GM19467 (cell line): ENCODE measurements at regions not wholly inside any gene's neighbourhood (a gene's known extent, or its start where the extent isn't known, plus 50 kb on each side); places are given as distances from the start of the nearest gene placed in this dataset.
"Not testable (repeated sequence)": the region's sequence is repeated elsewhere in the genome, so short reads cannot be mapped to it uniquely, and the experiment has no call there.

Source experiments
- ATAC-seq: cut with Tn5 transposase; IDR thresholded peaks from one replicate; pipeline ENCODE4 v1.9.1; 2021; ENCODE audit warnings: mild to moderate bottlenecking, moderate library complexity; ENCODE audit not compliant: unreplicated experiment

DNA sequence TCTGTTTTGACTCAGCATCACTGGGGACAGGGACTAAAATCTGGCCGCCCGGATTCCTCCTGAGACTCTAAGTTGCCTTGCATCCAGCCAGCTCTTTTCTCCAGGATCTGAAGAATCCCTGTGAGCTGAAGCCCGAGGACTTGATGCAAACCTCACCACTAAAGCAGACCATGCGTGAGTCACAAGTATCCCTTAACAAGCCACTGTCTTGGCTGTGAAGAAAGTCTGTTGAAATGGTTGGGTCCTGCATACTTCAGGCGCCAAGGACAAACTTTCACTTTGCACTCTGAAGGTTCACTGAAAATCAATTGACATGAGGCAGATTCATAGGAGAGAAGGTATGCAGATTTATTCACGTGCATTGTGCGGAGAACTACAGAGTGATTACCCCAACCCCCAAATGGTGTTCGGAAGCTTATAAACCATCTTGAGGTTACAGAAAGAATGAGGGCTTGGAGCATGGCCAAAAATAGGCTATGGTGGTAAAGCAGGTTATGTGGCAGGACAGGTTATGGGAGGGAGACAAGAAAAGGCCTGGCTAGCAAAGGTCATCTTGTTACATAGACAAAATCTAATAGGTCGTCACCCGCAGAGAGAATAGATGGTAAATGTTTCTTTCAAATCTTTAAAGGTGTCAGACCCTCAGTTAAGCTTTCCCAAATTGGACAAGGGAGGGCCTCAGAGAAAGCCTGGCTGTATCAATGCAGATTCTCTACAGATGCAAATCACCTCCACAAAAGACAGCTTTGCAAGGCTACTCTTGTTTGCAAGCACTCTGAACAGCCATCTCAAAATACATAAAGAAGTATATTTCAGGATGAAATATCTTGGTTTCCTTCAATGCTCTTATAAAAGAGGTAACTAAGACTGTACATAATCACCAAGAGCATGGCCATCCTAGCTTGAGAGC lies 126.3 kb upstream of the PLAAT1 start:
- ATAC-seq, result no peak

DNA sequence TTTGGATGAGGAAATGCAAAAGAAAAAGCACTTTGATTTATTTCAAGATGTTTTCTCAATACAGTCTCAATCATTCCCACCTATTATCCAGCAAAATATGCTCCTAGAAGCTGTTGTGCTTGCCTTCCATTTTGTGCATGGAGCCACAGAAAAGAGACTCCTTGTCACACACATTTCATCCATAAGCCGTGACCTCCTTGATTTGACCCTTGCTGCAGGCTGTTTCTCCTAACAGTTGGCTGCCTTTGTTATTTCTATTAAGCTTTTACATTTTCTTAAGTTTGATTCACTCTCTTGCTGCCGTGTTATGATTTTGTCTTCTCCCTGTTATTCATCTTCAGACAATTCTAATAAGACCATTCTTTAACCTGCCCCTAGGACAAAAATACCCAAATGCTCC lies 124.2 kb upstream of the PLAAT1 start:
- ATAC-seq, result no peak

DNA sequence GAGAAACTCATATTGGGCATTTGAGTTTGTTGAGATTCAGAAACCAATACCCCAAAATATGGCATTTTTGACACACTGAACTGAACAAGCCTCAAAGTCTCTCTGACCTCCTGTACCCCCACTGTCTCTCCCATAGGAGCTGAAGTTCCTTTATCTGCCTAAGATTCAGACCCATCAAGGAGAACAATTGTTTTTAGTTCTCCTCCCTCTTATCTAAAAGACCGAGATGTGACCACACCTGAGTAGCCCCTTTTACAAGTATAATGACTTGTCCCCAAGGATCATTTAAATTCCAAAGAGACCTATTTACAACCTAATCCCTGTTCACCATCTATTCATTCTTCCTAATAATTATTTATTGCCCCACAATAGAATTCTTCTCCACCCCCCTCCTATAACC lies 122.1 kb upstream of the PLAAT1 start:
- no peak for ATAC-seq

DNA sequence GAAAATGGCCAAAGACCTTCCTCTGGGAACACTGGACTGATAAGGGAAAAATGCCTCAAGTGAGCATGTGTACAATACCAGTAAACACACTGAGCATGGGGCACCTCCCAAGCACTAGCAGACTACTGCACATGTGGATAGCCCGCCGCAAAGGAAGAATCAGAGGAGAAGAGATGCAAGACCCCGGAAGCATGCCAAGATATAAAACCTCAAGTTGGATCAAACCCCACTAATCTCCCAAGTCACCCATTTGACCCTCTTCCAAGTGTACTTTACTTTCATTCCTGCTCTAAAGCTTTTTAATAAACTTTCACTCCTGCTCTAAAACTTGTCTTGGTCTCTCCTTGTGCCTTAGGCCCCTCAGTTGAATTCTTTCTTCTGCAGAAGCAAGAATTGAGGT lies 121.1 kb upstream of the PLAAT1 start:
- ATAC-seq, result no peak

DNA sequence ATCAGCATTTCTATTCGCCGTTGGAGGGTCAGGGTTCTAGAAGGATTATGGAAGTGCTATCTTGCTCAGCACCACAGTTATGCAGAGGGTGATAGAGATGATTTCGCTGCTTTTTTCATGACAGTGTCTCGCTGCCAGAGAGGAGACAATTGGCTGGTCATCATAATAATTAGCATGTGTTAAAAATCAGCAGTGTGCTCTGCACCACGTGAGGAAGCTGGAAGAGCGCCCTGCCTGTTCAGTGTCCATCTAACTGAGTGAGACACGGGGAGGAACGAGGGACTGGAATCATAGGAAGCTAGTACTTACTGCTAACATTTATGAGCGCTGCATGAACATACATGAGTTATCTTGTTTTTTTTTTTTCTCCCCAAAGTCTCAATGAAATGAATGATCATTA lies 116.2 kb upstream of the PLAAT1 start:
- no peak for ATAC-seq

DNA sequence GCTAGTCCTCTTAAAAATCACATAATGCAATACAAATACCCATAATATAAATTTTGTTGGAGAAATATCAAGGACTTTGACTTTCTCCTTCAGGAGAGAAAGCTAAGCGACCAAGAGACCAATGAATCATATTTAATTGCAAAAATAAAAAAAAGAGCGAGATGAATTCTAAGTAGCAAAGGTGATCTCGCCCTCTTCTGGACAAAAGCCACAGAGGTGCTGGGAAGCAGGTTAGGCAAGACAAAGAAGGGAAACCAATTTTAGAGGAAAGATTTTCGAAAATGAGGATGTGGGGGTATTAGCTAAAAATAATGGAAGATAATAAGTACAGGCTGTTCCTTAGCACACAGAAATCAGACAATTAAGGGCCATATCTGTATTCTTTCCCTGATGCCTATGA lies 111.4 kb upstream of the PLAAT1 start:
- no peak for ATAC-seq

DNA sequence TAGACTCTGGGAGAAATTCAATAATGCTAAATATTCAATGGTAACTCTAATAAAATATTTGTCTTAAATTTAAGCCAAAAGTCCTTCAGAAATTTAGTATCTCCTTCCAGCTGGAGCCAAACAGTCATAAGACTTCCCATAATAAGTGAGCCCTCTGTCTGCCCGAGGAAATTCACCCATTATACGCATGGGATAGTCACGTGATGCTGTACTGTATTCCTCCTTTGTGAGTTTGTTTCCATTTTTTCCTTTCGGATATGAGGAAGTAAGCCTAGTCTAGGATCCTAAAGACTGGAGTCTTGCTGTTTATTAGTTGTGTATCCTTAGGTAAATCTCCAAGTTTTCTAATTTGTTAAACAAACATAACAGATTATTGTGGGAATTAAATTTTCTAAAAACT lies 110.4 kb upstream of the PLAAT1 start:
- no peak for ATAC-seq

- no peak for ATAC-seq
Measured at GRCh38 chr3:193132241-193132640, 108.8 kb upstream of the PLAAT1 start.

GRCh38 chr3:193132964-193133363 lies 108.1 kb upstream of the PLAAT1 start:
- no peak for ATAC-seq

- ATAC-seq, result no peak
Measured at GRCh38 chr3:193134856-193135255, 106.2 kb upstream of the PLAAT1 start.

GRCh38 chr3:193140381-193140780 lies 100.6 kb upstream of the PLAAT1 start:
- ATAC-seq, result no peak

GRCh38 chr3:193145248-193145647 lies 95.8 kb upstream of the PLAAT1 start:
- no peak for ATAC-seq

DNA sequence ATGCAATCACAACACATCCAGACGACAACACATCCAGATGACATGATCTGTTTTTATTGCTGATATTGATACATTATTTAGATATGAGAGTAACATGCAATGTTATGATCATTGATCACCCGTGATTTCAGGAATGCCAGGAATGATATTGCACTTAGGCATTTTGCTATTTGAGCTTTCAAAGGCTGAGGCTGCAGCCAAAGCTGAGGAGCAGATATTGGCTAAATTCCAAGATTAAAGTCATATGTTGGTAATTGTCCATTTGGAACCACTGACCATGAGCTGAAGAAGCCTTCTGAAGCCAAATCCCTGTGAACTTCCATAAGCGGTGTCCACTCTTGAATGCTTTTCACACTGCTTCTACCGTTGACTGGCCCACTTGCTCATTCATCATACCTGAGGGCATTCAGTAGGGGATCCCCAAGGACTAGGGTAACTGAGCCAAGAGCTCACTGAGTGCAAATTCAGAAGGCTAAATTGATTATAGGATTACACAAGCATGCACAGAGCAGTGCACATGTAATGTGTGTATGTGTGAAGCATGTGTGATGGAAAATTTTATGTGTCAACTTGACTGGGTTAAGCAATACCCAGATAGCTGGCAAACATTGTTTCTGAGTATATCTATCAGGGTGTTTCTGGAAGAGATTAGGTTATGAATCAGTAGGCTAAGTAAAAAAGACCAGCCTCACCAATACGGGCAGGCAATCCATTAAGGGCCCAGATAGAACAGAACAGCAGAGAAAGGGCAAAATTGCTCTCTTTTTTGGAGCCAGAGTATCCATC lies 92.1 kb upstream of the PLAAT1 start:
- no peak for ATAC-seq

- ATAC-seq, result no peak
Measured at GRCh38 chr3:193149998-193150397, 91.0 kb upstream of the PLAAT1 start.

DNA sequence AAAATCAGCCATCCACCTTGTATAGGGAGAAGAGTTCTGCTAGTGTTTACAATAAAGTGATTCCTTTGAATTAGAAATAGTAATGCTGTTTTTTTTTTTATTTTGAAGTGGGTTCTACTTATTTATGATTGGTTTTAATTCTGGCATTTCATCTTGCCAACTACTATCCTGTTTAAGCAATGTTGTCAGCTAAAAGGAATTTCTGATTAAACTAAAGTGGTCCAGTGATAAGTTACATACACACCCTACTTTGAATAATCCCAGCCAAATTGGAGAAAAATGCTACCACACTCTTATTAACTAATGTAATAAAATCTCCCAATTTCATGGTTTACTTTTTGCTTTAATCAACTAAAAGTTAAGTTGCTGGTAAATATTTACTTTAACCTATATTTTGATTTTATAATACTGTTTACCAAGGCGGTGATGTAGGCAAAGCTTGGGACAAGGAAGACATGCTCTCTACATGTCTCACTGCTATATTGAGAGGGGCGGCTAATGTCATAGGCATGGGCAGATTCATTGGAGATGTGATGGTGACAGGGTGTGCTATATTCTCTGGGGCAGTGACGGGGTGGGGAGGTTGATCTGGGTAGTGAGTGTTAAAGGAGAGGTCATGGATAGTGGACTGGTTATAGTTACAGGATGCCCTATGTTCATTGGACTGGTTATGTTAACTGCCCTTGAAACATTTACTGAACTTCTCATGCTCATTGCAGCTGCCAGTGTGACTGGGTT lies 85.8 kb upstream of the PLAAT1 start:
- not testable (repeated sequence) for ATAC-seq

- no peak for ATAC-seq
Measured at GRCh38 chr3:193157051-193157450, 84.0 kb upstream of the PLAAT1 start.

GRCh38 chr3:193165431-193166120 lies 75.4 kb upstream of the PLAAT1 start:
- ATAC-seq, result no peak

DNA sequence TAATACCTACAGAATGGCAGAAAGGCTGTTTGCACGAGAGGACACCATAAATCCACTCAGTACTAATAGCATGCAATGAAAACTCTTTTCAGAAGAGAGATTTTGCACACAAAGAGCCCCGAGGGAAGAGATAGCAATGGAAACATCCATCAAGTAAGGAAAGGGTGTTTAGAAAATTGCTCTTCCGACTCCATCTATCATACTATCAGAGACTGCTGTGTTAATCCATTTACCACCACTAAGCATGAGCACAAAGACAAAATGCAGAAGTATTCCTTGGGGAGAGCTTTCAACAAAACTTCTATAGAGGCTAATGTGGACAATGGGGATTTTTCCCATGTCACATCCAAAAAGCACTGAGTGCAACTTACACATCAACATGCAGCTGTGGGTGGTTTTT lies 72.1 kb upstream of the PLAAT1 start:
- ATAC-seq, result no peak

GRCh38 chr3:193174140-193174539 lies 66.9 kb upstream of the PLAAT1 start:
- ATAC-seq, result no peak

DNA sequence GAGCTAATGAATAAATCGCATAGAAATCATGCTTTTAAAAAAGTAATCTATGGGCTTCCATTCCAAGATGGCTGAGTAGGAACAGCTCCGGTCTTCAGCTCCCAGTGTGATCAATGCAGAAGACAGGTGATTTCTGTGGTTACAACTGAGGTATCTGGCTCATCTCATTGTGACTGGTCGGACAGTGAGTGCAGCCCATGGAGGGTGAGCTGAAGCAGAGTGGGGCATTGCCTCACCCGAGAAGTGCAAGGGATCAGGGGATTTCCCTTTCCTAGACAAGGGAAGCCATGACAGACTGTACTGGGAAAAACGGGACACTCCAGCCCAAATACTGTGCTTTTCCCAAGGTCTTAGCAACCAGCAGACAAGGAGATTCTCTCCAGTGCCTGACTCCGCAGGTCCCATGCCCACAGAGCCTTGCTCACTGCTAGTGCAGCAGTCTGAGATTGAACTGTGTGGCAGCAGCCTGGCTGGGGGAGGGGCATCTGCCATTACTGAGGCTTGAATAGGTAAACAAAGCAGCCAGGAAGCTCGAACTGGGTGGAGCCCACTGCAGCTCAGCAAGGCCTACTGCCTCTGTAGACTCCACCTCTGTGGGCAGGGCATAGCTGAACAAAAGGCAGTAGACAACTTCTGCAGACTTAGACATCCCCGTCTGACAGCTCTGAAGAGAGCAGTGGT lies 61.5 kb upstream of the PLAAT1 start:
- not testable (repeated sequence) for ATAC-seq
